ENCODE measurements at regions not wholly inside any gene's neighbourhood (a gene's known extent, or its start where the extent isn't known, plus 50 kb on each side); places are given as distances from the start of the nearest gene placed in this dataset.

- intact Hi-C loops (cut with DNase I, micrococcal nuclease) = no loop called here
- ATAC-seq (ENCODE audit: poor library complexity) (no peak), DNase-seq (no peak)
- POLR2A ChIA-PET = no interaction called here
- Histone ChIP-seq H3K4me3 (ENCODE audit: low read length) (no peak overlapping the region), H3K27ac (ENCODE audit: low read depth in 1 of 2, low read length in 2 of 2) (no peak overlapping the region), H3K4me1 (ENCODE audit: insufficient read depth, low read length) (no peaks in the 10 kb centered on the region), H3K27me3 (ENCODE audit: control insufficient read depth in 1 of 2, insufficient read depth in 2 of 2, low read length in 2 of 2) (no peaks in the 10 kb centered on the region), H3K9me3 (ENCODE audit: control insufficient read depth in 1 of 2, insufficient read depth in 1 of 2, low read length in 2 of 2) (no peaks in the 10 kb centered on the region), H3K36me3 (ENCODE audit: insufficient read depth, low read length) (no peaks in the 10 kb centered on the region)
- H3K27ac Mint-ChIP-seq = no peak overlapping the region
- H3K27me3 Mint-ChIP-seq = no peaks in the 10 kb centered on the region
- H3K36me3 Mint-ChIP-seq (ENCODE audit: low read depth) = no peaks in the 10 kb centered on the region
- no peaks in the 10 kb centered on the region for H3K4me1 Mint-ChIP-seq (ENCODE audit: low read depth)
- CTCF ChIA-PET = no interaction called here
- TF ChIP-seq CTCF (IDR thresholded peaks at IDR 0.05) = no peak
- no peak overlapping the region for H3K4me3 Mint-ChIP-seq
- no peaks in the 10 kb centered on the region for H3K9me3 Mint-ChIP-seq
Observed at GRCh38 chr5:68950125-68950524, 143.7 kb upstream of the SLC30A5 start.

GRCh38 chr5:68950930-68951329, 142.9 kb upstream of the SLC30A5 start:
- ChIA-PET POLR2A (no interaction called here), CTCF (no interaction called here)

GRCh38 chr5:68953231-68953874, 140.5 kb upstream of the SLC30A5 start:
- H3K36me3 ChIP-seq (ENCODE audit: insufficient read depth, low read length) = no peaks in the 10 kb centered on the region
- ChIA-PET POLR2A (no interaction called here), CTCF (no interaction called here)
- H3K4me1 ChIP-seq (ENCODE audit: insufficient read depth, low read length) = no peaks in the 10 kb centered on the region
- H3K9me3 ChIP-seq (ENCODE audit: control insufficient read depth in 1 of 2, insufficient read depth in 1 of 2, low read length in 2 of 2) = no peaks in the 10 kb centered on the region
- Mint-ChIP-seq H3K4me1 (ENCODE audit: low read depth) (no peaks in the 10 kb centered on the region), H3K27me3 (no peaks in the 10 kb centered on the region), H3K4me3 (no peak overlapping the region), H3K36me3 (ENCODE audit: low read depth) (no peaks in the 10 kb centered on the region), H3K27ac (no peak overlapping the region), H3K9me3 (no peaks in the 10 kb centered on the region)
- no peak overlapping the region for H3K4me3 ChIP-seq (ENCODE audit: low read length)
- no peak for DNase-seq
- H3K27me3 ChIP-seq (ENCODE audit: control insufficient read depth in 1 of 2, insufficient read depth in 2 of 2, low read length in 2 of 2) = no peaks in the 10 kb centered on the region
- TF ChIP-seq CTCF (IDR thresholded peaks at IDR 0.05) = no peak
- ATAC-seq (ENCODE audit: poor library complexity) = no peak
- intact Hi-C loops (cut with DNase I, micrococcal nuclease) = no loop called here
- no peak overlapping the region for H3K27ac ChIP-seq (ENCODE audit: low read depth in 1 of 2, low read length in 2 of 2)

More at GRCh38 chr5:68950930-68951329, 142.9 kb upstream of the SLC30A5 start:
- Mint-ChIP-seq H3K9me3 (no peaks in the 10 kb centered on the region), H3K27ac (no peak overlapping the region), H3K27me3 (no peaks in the 10 kb centered on the region), H3K36me3 (ENCODE audit: low read depth) (no peaks in the 10 kb centered on the region), H3K4me1 (ENCODE audit: low read depth) (no peaks in the 10 kb centered on the region), H3K4me3 (no peak overlapping the region)
- no peaks in the 10 kb centered on the region for H3K27me3 ChIP-seq (ENCODE audit: control insufficient read depth in 1 of 2, insufficient read depth in 2 of 2, low read length in 2 of 2)
- no peak overlapping the region for H3K27ac ChIP-seq (ENCODE audit: low read depth in 1 of 2, low read length in 2 of 2)
- TF ChIP-seq CTCF (IDR thresholded peaks at IDR 0.05) = no peak
- no peaks in the 10 kb centered on the region for H3K4me1 ChIP-seq (ENCODE audit: insufficient read depth, low read length)
- H3K36me3 ChIP-seq (ENCODE audit: insufficient read depth, low read length) = no peaks in the 10 kb centered on the region
- no peaks in the 10 kb centered on the region for H3K9me3 ChIP-seq (ENCODE audit: control insufficient read depth in 1 of 2, insufficient read depth in 1 of 2, low read length in 2 of 2)
- intact Hi-C loops (cut with DNase I, micrococcal nuclease) = no loop called here
- no peak for DNase-seq
- ATAC-seq (ENCODE audit: poor library complexity) = no peak
- H3K4me3 ChIP-seq (ENCODE audit: low read length) = no peak overlapping the region

Measured in CD4-positive, alpha-beta T cell (primary cell).